ENCODE measurements at regions not wholly inside any gene's neighbourhood (a gene's known extent, or its start where the extent isn't known, plus 50 kb on each side); places are given as distances from the start of the nearest gene placed in this dataset.
"Not testable (repeated sequence)": the region's sequence is repeated elsewhere in the genome, so short reads cannot be mapped to it uniquely, and the experiment has no call there.

DNA sequence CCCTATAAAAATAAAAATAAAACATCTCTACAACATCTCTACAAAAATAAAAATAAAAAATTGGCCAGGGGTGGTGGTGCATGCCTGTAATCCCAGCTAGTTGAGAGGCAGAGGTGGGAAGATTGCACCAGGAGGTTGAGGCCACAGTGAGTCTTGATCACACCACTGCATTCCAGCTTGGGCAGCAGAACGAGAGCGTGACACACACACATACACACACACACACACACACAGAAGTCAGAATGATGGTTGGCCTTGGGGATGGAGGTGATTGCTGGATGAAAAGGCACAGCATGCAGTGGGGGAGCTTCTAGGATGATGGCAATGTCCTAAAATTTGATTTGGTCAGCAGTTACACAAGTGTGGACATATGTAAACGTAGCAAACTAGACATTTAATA is 69.7 kb upstream of the SOD1 start:
- Histone ChIP-seq H3K4me3 (replicated peaks in 1 of 3; ENCODE audit: low read depth in 2 of 3, low read length in 3 of 3) (no peak overlapping the region), H3K9me3 (replicated peaks in 1 of 2; ENCODE audit: control insufficient read depth in 1 of 2, insufficient read depth in 1 of 2, low read length in 2 of 2) (no peaks in the 10 kb centered on the region), H4K20me1 (ENCODE audit: insufficient read depth, low read length) (no peaks in the 10 kb centered on the region), H2AFZ (ENCODE audit: insufficient read depth, low read depth, low read length, poor library complexity, severe bottlenecking) (no peak overlapping the region), H3K27me3 (ENCODE audit: control insufficient read depth in 2 of 2, insufficient read depth in 2 of 2, low read length in 2 of 2) (no peaks in the 10 kb centered on the region), H3K79me2 (ENCODE audit: insufficient read depth, low read length) (no peaks in the 10 kb centered on the region), H3K4me1 (ENCODE audit: control insufficient read depth in 1 of 2, insufficient read depth in 2 of 2, low read length in 2 of 2) (no peaks in the 10 kb centered on the region), H3K27ac (ENCODE audit: low read depth in 1 of 2, low read length in 2 of 2) (no peak overlapping the region), H3K36me3 (replicated peaks in 1 of 2; ENCODE audit: control insufficient read depth in 1 of 2, insufficient read depth in 2 of 2, low read length in 2 of 2) (no peaks in the 10 kb centered on the region), H3K4me2 (replicated peaks; ENCODE audit: extremely low read depth, low read length, poor library complexity, severe bottlenecking) (no peak overlapping the region), H3K9ac (ENCODE audit: insufficient read depth, low read length, poor library complexity, severe bottlenecking) (no peak overlapping the region)
- intact Hi-C loops (cut with micrococcal nuclease) = no loop called here
- no peaks in the 10 kb centered on the region for H3K4me1 Mint-ChIP-seq
- H3K9me3 Mint-ChIP-seq = peaks cover 0 to 2% (median 0%) of the 10 kb centered on the region in 7 donors
- no peaks in the 10 kb centered on the region for H3K36me3 Mint-ChIP-seq
- WGBS (ENCODE audit: insufficient coverage) = 80% methylated on average over 1 of the region's 3 CpGs
- no peak for TF ChIP-seq CTCF (IDR thresholded peaks at IDR 0.05)
- no peak for DNase-seq
- H3K4me3 Mint-ChIP-seq = no peak overlapping the region
- no peak overlapping the region for H3K27ac Mint-ChIP-seq
- peaks cover 0 to 10% (median 0%) of the 10 kb centered on the region in 3 donors for H3K27me3 Mint-ChIP-seq (ENCODE audit: low read depth in 3 of 3)

GRCh38 chr21:31586118-31586517 is 73.4 kb upstream of the SOD1 start:
- Histone ChIP-seq H3K27ac (ENCODE audit: low read depth in 1 of 2, low read length in 2 of 2) (no peak overlapping the region), H3K27me3 (ENCODE audit: control insufficient read depth in 2 of 2, insufficient read depth in 2 of 2, low read length in 2 of 2) (no peaks in the 10 kb centered on the region), H2AFZ (ENCODE audit: insufficient read depth, low read depth, low read length, poor library complexity, severe bottlenecking) (no peak overlapping the region), H3K4me1 (ENCODE audit: control insufficient read depth in 1 of 2, insufficient read depth in 2 of 2, low read length in 2 of 2) (no peaks in the 10 kb centered on the region), H3K79me2 (ENCODE audit: insufficient read depth, low read length) (no peaks in the 10 kb centered on the region), H4K20me1 (ENCODE audit: insufficient read depth, low read length) (no peaks in the 10 kb centered on the region), H3K9ac (ENCODE audit: insufficient read depth, low read length, poor library complexity, severe bottlenecking) (no peak overlapping the region), H3K9me3 (replicated peaks in 1 of 2; ENCODE audit: control insufficient read depth in 1 of 2, insufficient read depth in 1 of 2, low read length in 2 of 2) (no peaks in the 10 kb centered on the region), H3K4me2 (replicated peaks; ENCODE audit: extremely low read depth, low read length, poor library complexity, severe bottlenecking) (no peak overlapping the region), H3K4me3 (replicated peaks in 1 of 3; ENCODE audit: low read depth in 2 of 3, low read length in 3 of 3) (no peak overlapping the region), H3K36me3 (replicated peaks in 1 of 2; ENCODE audit: control insufficient read depth in 1 of 2, insufficient read depth in 2 of 2, low read length in 2 of 2) (no peaks in the 10 kb centered on the region)
- WGBS (ENCODE audit: insufficient coverage) = 100% methylated on average over 5 of the region's 6 CpGs
- Mint-ChIP-seq H3K4me1 (peaks cover 3% of the 10 kb centered on the region), H3K36me3 (no peaks in the 10 kb centered on the region), H3K4me3 (no peak overlapping the region), H3K27ac (no peak overlapping the region), H3K9me3 (no peaks in the 10 kb centered on the region), H3K27me3 (ENCODE audit: low read depth in 3 of 3) (peaks cover 0 to 10% (median 0%) of the 10 kb centered on the region in 3 donors)
- no peak for DNase-seq
- intact Hi-C loops (cut with micrococcal nuclease) = no loop called here
- TF ChIP-seq CTCF (IDR thresholded peaks at IDR 0.05) = no peak

- not testable (repeated sequence) for H3K9ac ChIP-seq (ENCODE audit: insufficient read depth, low read length, poor library complexity, severe bottlenecking); H3K4me3 Mint-ChIP-seq; H3K27ac Mint-ChIP-seq; H3K27me3 Mint-ChIP-seq (ENCODE audit: low read depth in 3 of 3); H3K79me2 ChIP-seq (ENCODE audit: insufficient read depth, low read length); H3K4me3 ChIP-seq (replicated peaks in 1 of 3; ENCODE audit: low read depth in 2 of 3, low read length in 3 of 3); H3K36me3 Mint-ChIP-seq; DNase-seq; H4K20me1 ChIP-seq (ENCODE audit: insufficient read depth, low read length); H3K9me3 ChIP-seq (replicated peaks in 1 of 2; ENCODE audit: control insufficient read depth in 1 of 2, insufficient read depth in 1 of 2, low read length in 2 of 2); H3K27me3 ChIP-seq (ENCODE audit: control insufficient read depth in 2 of 2, insufficient read depth in 2 of 2, low read length in 2 of 2); H3K4me1 ChIP-seq (ENCODE audit: control insufficient read depth in 1 of 2, insufficient read depth in 2 of 2, low read length in 2 of 2); H3K4me1 Mint-ChIP-seq; H3K27ac ChIP-seq (ENCODE audit: low read depth in 1 of 2, low read length in 2 of 2); H3K9me3 Mint-ChIP-seq; H2AFZ ChIP-seq (ENCODE audit: insufficient read depth, low read depth, low read length, poor library complexity, severe bottlenecking); H3K4me2 ChIP-seq (replicated peaks; ENCODE audit: extremely low read depth, low read length, poor library complexity, severe bottlenecking); H3K36me3 ChIP-seq (replicated peaks in 1 of 2; ENCODE audit: control insufficient read depth in 1 of 2, insufficient read depth in 2 of 2, low read length in 2 of 2)
- intact Hi-C loops (cut with micrococcal nuclease) = loop anchor here in 1 of 2 donors (5.0 kb wide), 1 partner anchor 387 kb away; no protein-coding TSS in a partner anchor
- 43% methylated on average over 1 of the region's 9 CpGs for WGBS (ENCODE audit: insufficient coverage)
These were observed 75.6 kb upstream of the SOD1 start for GRCh38 chr21:31583937-31584336.

All from CD14-positive monocyte (primary cell).